ENCODE measurements at regions not wholly inside any gene's neighbourhood (a gene's known extent, or its start where the extent isn't known, plus 50 kb on each side); places are given as distances from the start of the nearest gene placed in this dataset.

DNA sequence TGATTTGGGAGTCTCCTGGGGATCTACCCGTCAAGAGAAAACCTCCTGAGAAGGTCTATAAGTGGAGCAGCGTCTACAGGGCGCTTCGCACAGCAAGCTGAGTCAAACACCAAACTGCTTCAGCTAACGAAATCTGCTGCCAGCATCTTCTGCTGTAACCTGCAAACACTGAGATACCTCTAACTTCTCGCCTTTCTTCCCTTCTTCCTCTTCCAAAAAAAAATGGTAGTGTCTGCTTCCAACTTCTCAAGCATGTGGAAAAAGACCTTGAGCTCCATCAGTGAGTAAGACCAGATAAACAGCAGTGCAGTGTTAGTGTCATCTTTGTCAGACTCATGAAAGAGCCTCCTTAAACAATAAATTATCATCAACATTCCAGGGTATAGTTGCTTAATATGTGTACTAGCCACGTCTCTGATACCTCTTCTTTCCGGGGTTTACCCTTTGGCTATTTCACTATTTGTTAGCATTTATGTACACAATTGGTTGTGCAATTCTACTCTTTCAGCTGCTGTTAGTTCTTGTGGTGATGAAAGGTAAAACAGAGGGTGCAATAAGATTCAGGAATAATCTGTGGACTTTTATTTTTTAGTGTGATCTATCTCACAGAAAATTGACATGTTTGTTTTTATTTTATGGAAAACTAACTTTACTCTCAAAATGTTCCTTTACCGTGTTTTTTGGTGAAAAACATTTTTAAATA is 81.6 kb downstream of the LLPH start:
- Histone ChIP-seq H3K4me3 (no peak overlapping the region), H3K27ac (no peak overlapping the region), H3K9me3 (no peaks in the 10 kb centered on the region), H3K36me3 (no peaks in the 10 kb centered on the region), H3K4me1 (no peaks in the 10 kb centered on the region), H3K27me3 (replicated peaks in 1 of 7) (peaks cover 0 to 5% (median 0%) of the 10 kb centered on the region in 7 donors)
- TF ChIP-seq POLR2A (IDR thresholded peaks at IDR 0.05) (no peak), POLR2AphosphoS5 (IDR thresholded peaks at IDR 0.05) (no peak)
- TF ChIP-seq, protein P1, sequence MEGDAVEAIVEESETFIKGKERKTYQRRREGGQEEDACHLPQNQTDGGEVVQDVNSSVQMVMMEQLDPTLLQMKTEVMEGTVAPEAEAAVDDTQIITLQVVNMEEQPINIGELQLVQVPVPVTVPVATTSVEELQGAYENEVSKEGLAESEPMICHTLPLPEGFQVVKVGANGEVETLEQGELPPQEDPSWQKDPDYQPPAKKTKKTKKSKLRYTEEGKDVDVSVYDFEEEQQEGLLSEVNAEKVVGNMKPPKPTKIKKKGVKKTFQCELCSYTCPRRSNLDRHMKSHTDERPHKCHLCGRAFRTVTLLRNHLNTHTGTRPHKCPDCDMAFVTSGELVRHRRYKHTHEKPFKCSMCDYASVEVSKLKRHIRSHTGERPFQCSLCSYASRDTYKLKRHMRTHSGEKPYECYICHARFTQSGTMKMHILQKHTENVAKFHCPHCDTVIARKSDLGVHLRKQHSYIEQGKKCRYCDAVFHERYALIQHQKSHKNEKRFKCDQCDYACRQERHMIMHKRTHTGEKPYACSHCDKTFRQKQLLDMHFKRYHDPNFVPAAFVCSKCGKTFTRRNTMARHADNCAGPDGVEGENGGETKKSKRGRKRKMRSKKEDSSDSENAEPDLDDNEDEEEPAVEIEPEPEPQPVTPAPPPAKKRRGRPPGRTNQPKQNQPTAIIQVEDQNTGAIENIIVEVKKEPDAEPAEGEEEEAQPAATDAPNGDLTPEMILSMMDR (IDR thresholded peaks at IDR 0.05 in 8 of 11, conservative IDR thresholded peaks at IDR 0.05 in 3 of 11): no peak
- no peak for DNase-seq
- 82 to 90% (median 84%) methylated on average over 9 of the region's 9 CpGs for WGBS, 5 donors
- intact Hi-C loops (cut with DNase I; ENCODE audit: low total_unique reads): no loop called here

DNA sequence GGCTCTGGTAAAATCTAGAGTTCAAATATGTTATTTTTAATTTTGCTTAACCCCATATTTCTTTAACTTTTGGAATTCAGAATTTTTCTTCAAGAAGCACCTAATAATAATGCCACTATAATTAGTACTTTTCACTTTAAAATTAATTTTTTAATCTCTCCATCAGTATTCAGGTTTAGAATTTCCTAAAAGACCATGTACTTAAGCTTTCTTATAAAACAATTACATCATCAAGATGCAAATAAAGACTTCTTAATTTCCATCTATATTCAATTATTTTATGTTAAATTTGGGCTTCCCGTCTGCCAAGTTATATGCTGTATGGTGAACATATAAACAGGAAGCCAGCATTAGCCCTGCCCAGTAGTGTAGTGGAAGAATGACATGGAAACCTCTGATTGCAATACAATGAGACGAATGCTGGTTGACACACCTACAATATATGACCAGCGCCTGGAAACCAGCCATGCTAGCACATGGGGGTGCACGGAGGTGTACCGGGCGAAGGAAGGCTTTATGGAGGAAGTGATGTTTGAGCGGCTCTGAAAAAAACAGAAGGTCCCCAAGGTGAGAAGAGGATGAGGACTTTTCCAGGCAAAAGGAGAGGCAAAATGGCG is 82.2 kb downstream of the LLPH start:
- Histone ChIP-seq H3K27me3 (replicated peaks in 1 of 7) (peaks cover 0 to 8% (median 0%) of the 10 kb centered on the region in 7 donors), H3K36me3 (no peaks in the 10 kb centered on the region), H3K9me3 (no peaks in the 10 kb centered on the region), H3K27ac (no peak overlapping the region), H3K4me3 (no peak overlapping the region), H3K4me1 (no peaks in the 10 kb centered on the region)
- intact Hi-C loops (cut with DNase I; ENCODE audit: low total_unique reads): no loop called here
- 77 to 80% (median 78%) methylated on average over 8 of the region's 8 CpGs for WGBS, 5 donors
- TF ChIP-seq, protein P1 (IDR thresholded peaks at IDR 0.05 in 8 of 11, conservative IDR thresholded peaks at IDR 0.05 in 3 of 11): no peak
- TF ChIP-seq POLR2A (IDR thresholded peaks at IDR 0.05) (no peak), POLR2AphosphoS5 (IDR thresholded peaks at IDR 0.05) (no peak)
- no peak for DNase-seq

DNA sequence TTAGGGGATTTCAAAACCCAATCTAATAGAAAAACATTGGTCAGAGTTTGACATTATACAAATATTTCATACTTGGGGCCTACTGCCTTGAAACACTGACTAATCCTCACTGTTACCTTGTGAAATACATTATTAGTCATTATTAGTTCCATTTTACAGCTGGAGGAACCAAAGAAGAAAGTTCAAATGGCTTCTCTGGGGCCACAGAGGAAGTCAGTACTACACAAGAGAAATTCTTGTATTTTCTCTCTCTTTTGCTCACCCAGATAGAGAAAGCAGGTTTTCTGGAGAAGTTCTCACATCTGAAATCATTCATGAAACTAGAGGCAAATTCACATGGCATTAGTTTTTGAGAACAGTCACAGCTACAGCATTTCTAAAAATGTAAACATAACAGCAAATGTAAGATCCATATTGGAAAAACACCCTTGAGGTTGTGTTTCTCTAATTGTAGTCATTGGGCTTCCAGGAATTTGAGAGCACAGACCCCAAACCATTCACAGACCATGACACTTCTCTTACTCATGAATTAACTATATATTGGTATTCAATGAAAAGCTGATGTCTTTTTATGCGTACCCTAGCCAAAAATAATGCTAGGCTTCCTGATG is 83.0 kb downstream of the LLPH start:
- Histone ChIP-seq H3K9me3 (no peaks in the 10 kb centered on the region), H3K4me1 (no peaks in the 10 kb centered on the region), H3K4me3 (no peak overlapping the region), H3K36me3 (no peaks in the 10 kb centered on the region), H3K27me3 (replicated peaks in 1 of 7) (peaks cover 0 to 11% (median 0%) of the 10 kb centered on the region in 7 donors), H3K27ac (no peak overlapping the region)
- DNase-seq: no peak
- intact Hi-C loops (cut with DNase I; ENCODE audit: low total_unique reads): no loop called here
- 75 to 100% (median 88%) methylated on average over 1 of the region's 1 CpG for WGBS, 5 donors
- TF ChIP-seq, protein P1 (IDR thresholded peaks at IDR 0.05 in 8 of 11, conservative IDR thresholded peaks at IDR 0.05 in 3 of 11): no peak
- TF ChIP-seq POLR2A (IDR thresholded peaks at IDR 0.05): no peak

DNA sequence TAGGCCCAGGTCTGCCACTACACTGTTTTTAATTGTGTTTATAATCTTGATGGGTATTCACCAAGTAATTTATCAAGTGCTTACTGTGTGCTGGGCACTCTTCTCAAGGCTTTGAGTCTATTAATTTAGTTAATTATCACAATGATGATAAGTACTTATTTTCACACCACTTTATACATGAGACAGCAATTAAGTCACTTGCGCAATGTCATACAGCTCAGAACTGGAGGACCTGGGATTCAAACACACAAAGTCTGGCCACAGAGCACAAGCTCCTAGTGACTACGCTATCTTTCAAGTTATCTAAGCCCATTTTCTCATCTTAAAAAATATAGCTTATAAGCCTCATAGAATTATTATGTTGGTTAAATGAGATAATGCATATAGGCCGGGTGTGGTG is 85.0 kb downstream of the LLPH start:
- no peaks in the 10 kb centered on the region for H3K4me1 ChIP-seq
- DNase-seq: no peak
- WGBS, 5 donors: 82 to 95% (median 95%) methylated on average over 3 of the region's 3 CpGs
- no peaks in the 10 kb centered on the region for H3K9me3 ChIP-seq
- TF ChIP-seq POLR2AphosphoS5 (IDR thresholded peaks at IDR 0.05): no peak
- no peak for TF ChIP-seq POLR2A (IDR thresholded peaks at IDR 0.05)
- TF ChIP-seq, protein P1 (IDR thresholded peaks at IDR 0.05 in 8 of 11, conservative IDR thresholded peaks at IDR 0.05 in 3 of 11): no peak
- intact Hi-C loops (cut with DNase I; ENCODE audit: low total_unique reads): no loop called here
- no peaks in the 10 kb centered on the region for H3K36me3 ChIP-seq
- H3K27me3 ChIP-seq (replicated peaks in 1 of 7): peaks cover 0 to 8% (median 0%) of the 10 kb centered on the region in 7 donors
- H3K27ac ChIP-seq: no peak overlapping the region
- H3K4me3 ChIP-seq: no peak overlapping the region
